ENCODE measurements at regions not wholly inside any gene's neighbourhood (a gene's known extent, or its start where the extent isn't known, plus 50 kb on each side); places are given as distances from the start of the nearest gene placed in this dataset.

- no peaks in the 10 kb centered on the region for H3K27me3 ChIP-seq
- no peaks in the 10 kb centered on the region for H3K4me1 ChIP-seq
- no peak for ATAC-seq
- 63 to 72% (median 70%) methylated on average over 2 of the region's 2 CpGs for WGBS, 4 donors
- no peak for DNase-seq
- no peaks in the 10 kb centered on the region for H3K9me3 ChIP-seq
- intact Hi-C loops (cut with DNase I) = no loop called here
- TF ChIP-seq CTCF (IDR thresholded peaks at IDR 0.05) = no peak
- TF ChIP-seq POLR2A (IDR thresholded peaks at IDR 0.05) = no peak
- no peak overlapping the region for H3K27ac ChIP-seq
- no peaks in the 10 kb centered on the region for H3K36me3 ChIP-seq
- no peak overlapping the region for H3K4me3 ChIP-seq
Observed at GRCh38 chr5:121706686-121707085, 145.0 kb upstream of the FTMT start.

- DNase-seq (no peak), ATAC-seq (no peak)
- H3K4me3 ChIP-seq = no peak overlapping the region
- no peaks in the 10 kb centered on the region for H3K9me3 ChIP-seq
- no peak overlapping the region for H3K27ac ChIP-seq
- H3K36me3 ChIP-seq = no peaks in the 10 kb centered on the region
- no peaks in the 10 kb centered on the region for H3K4me1 ChIP-seq
- H3K27me3 ChIP-seq = no peaks in the 10 kb centered on the region
- 69 to 77% (median 75%) methylated on average over 1 of the region's 1 CpG for WGBS, 4 donors
- TF ChIP-seq CTCF (IDR thresholded peaks at IDR 0.05) (no peak), POLR2A (IDR thresholded peaks at IDR 0.05) (no peak)
- intact Hi-C loops (cut with DNase I) = no loop called here
Observed at GRCh38 chr5:121707178-121707577, 144.5 kb upstream of the FTMT start.

GRCh38 chr5:121711416-121711815 lies 140.3 kb upstream of the FTMT start:
- intact Hi-C loops (cut with DNase I) = no loop called here
- no peak overlapping the region for H3K27ac ChIP-seq
- DNase-seq (no peak), ATAC-seq (no peak)
- peaks cover 0 to 8% (median 0%) of the 10 kb centered on the region in 12 donors for H3K9me3 ChIP-seq
- no peak overlapping the region for H3K4me3 ChIP-seq
- no peaks in the 10 kb centered on the region for H3K27me3 ChIP-seq
- H3K4me1 ChIP-seq = no peaks in the 10 kb centered on the region
- no peak for TF ChIP-seq POLR2A (IDR thresholded peaks at IDR 0.05)
- H3K36me3 ChIP-seq = no peaks in the 10 kb centered on the region

- Histone ChIP-seq H3K27ac (no peak overlapping the region), H3K4me1 (no peaks in the 10 kb centered on the region), H3K4me3 (no peak overlapping the region), H3K27me3 (no peaks in the 10 kb centered on the region), H3K36me3 (no peaks in the 10 kb centered on the region), H3K9me3 (peaks cover 0 to 10% (median 0%) of the 10 kb centered on the region in 12 donors)
- TF ChIP-seq CTCF (IDR thresholded peaks at IDR 0.05) = no peak
- no peak for TF ChIP-seq POLR2A (IDR thresholded peaks at IDR 0.05)
- 76 to 84% (median 79%) methylated on average over 2 of the region's 2 CpGs for WGBS, 4 donors
- intact Hi-C loops (cut with DNase I) = no loop called here
- DNase-seq (no peak), ATAC-seq (no peak)
Observed at GRCh38 chr5:121719255-121719654, 132.4 kb upstream of the FTMT start.

GRCh38 chr5:121725450-121725849 lies 126.2 kb upstream of the FTMT start:
- TF ChIP-seq CTCF (IDR thresholded peaks at IDR 0.05) (no peak), POLR2A (IDR thresholded peaks at IDR 0.05) (no peak)
- H3K27ac ChIP-seq = no peak overlapping the region
- H3K9me3 ChIP-seq = peaks cover 0 to 7% (median 0%) of the 10 kb centered on the region in 12 donors
- no peak overlapping the region for H3K4me3 ChIP-seq
- H3K27me3 ChIP-seq = no peaks in the 10 kb centered on the region
- DNase-seq (no peak), ATAC-seq (no peak)
- H3K36me3 ChIP-seq = no peaks in the 10 kb centered on the region
- no peaks in the 10 kb centered on the region for H3K4me1 ChIP-seq
- intact Hi-C loops (cut with DNase I) = no loop called here
- 57 to 79% (median 60%) methylated on average over 1 of the region's 1 CpG for WGBS, 4 donors

All from heart left ventricle (tissue), 16 donors.